Upper lobe of right lung (tissue), 1 donor: ENCODE measurements at regions not wholly inside any gene's neighbourhood (a gene's known extent, or its start where the extent isn't known, plus 50 kb on each side); places are given as distances from the start of the nearest gene placed in this dataset.

Experiments used
- ATAC-seq: fragments of 200-7000 bp; cut with Tn5 transposase; one replicate; pipeline ENCODE4 v1.9.1; 2020; ENCODE audit warnings: mild to moderate bottlenecking, moderate library complexity
- DNase-seq: peaks from one replicate; pipeline ENCODE4 v3.0.0-alpha.2; 2020
- H3K27ac ChIP-seq: fragments of 200-600 bp; one replicate; pipeline ENCODE4 v1.8.0; 2022
- H3K27me3 ChIP-seq: fragments of 200-600 bp; one replicate; pipeline ENCODE4 v1.8.0; 2022; ENCODE audit warnings: mild to moderate bottlenecking
- H3K36me3 ChIP-seq: fragments of 200-600 bp; one replicate; pipeline ENCODE4 v1.8.0; 2022
- H3K4me1 ChIP-seq: fragments of 200-600 bp; one replicate; pipeline ENCODE4 v1.8.0; 2022
- H3K4me3 ChIP-seq: fragments of 200-600 bp; one replicate; pipeline ENCODE4 v1.8.0; 2022; ENCODE audit warnings: mild to moderate bottlenecking
- H3K9me3 ChIP-seq: fragments of 200-600 bp; one replicate; pipeline ENCODE4 v1.8.0; 2022
- CTCF ChIP-seq: fragments of 200-600 bp; IDR thresholded peaks from one replicate; pipeline ENCODE4 v1.8.0; 2022; ENCODE audit warnings: antibody characterized with exemption
- intact Hi-C: fragments of 100-400 bp; cut with DNase I; formaldehyde crosslinking; loops from one replicate; pipeline ENCODE4 v1.11.0; 2022
- donor health status: DM: no; HTN: yes; CAD: no; lungs with severe emphysema.

DNA sequence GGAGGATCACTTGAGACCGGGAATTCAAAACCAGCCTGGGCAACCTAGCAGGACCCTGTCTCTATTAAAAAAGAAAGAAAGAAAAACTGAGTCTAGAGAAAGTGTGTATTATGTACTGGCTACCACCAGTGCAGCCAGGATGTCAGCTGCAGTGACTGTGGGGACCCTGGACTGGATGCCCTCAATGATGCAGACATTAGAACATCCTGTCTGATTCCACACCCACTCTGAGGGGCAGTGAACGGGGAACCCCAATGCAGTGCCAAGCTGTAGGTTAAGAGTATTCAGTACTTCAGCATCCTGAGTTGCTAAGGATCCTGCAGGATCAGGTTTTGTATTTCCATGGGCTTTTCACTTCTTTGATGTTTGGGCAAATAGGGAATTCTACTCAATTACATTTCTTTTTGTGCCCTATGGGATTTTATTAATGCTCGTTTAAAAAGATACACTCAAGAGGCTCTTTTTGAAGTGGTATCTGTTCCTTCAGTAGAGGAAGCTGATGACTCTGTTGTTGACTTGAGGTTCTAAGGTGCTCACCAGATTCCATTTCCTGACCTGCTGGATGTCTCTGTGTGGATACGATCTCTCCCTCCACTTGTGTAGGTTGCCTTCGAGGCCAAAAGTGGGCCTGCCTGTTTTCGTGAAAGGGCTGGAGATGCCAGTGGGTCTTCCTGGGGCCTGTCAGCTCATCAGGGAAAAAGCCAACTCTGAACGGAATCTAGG lies 85.9 kb upstream of the CLCN4 start:
- Histone ChIP-seq H3K4me3 (no peak overlapping the region), H3K36me3 (peaks cover 10% of the 10 kb centered on the region), H3K4me1 (no peaks in the 10 kb centered on the region), H3K9me3 (no peaks in the 10 kb centered on the region), H3K27me3 (no peaks in the 10 kb centered on the region), H3K27ac (no peak overlapping the region)
- ATAC-seq, result no peak
- DNase-seq, result no peak
- no peak for TF ChIP-seq CTCF
- intact Hi-C loops, result no loop called here

GRCh38 chrX:10071451-10072144 lies 85.2 kb upstream of the CLCN4 start:
- Histone ChIP-seq H3K36me3 (peaks cover 10% of the 10 kb centered on the region), H3K9me3 (no peaks in the 10 kb centered on the region), H3K27me3 (no peaks in the 10 kb centered on the region), H3K4me1 (no peaks in the 10 kb centered on the region), H3K27ac (no peak overlapping the region), H3K4me3 (no peak overlapping the region)
- ATAC-seq (no peak), DNase-seq (no peak)
- no peak for TF ChIP-seq CTCF
- intact Hi-C loops, result no loop called here

- Histone ChIP-seq H3K4me3 (no peak overlapping the region), H3K9me3 (no peaks in the 10 kb centered on the region), H3K4me1 (no peaks in the 10 kb centered on the region), H3K27me3 (no peaks in the 10 kb centered on the region), H3K36me3 (peaks cover 1% of the 10 kb centered on the region), H3K27ac (no peak overlapping the region)
- intact Hi-C loops, result no loop called here
- DNase-seq (no peak), ATAC-seq (no peak)
- TF ChIP-seq CTCF, result no peak
Measured at GRCh38 chrX:10072786-10073568, 83.8 kb upstream of the CLCN4 start.

GRCh38 chrX:10073671-10074070 lies 83.1 kb upstream of the CLCN4 start:
- Histone ChIP-seq H3K27ac (no peak overlapping the region), H3K27me3 (no peaks in the 10 kb centered on the region), H3K4me1 (no peaks in the 10 kb centered on the region), H3K9me3 (no peaks in the 10 kb centered on the region), H3K4me3 (no peak overlapping the region), H3K36me3 (no peaks in the 10 kb centered on the region)
- DNase-seq (no peak), ATAC-seq (no peak)
- intact Hi-C loops, result no loop called here
- no peak for TF ChIP-seq CTCF

GRCh38 chrX:10074241-10074941 lies 82.4 kb upstream of the CLCN4 start:
- Histone ChIP-seq H3K4me3 (no peak overlapping the region), H3K9me3 (no peaks in the 10 kb centered on the region), H3K27ac (no peak overlapping the region), H3K4me1 (no peaks in the 10 kb centered on the region), H3K27me3 (no peaks in the 10 kb centered on the region), H3K36me3 (no peaks in the 10 kb centered on the region)
- no peak for TF ChIP-seq CTCF
- ATAC-seq (no peak), DNase-seq (no peak)
- intact Hi-C loops, result no loop called here
